ENCODE measurements at regions not wholly inside any gene's neighbourhood (a gene's known extent, or its start where the extent isn't known, plus 50 kb on each side); places are given as distances from the start of the nearest gene placed in this dataset.

GRCh38 chr5:23368393-23368792 is 139.0 kb upstream of the PRDM9 start:
- TF ChIP-seq CTCF (IDR thresholded peaks at IDR 0.05) (no peak), POLR2AphosphoS5 (IDR thresholded peaks at IDR 0.05; ENCODE audit: low read depth, low read length) (no peak), SIN3A (IDR thresholded peaks at IDR 0.05; ENCODE audit: borderline replicate concordance, insufficient read depth, low read depth, low read length) (no peak), REST (IDR thresholded peaks at IDR 0.05; ENCODE audit: insufficient read depth in 1 of 2, low read depth in 2 of 2, low read length in 1 of 2) (no peak)
